ENCODE measurements at regions not wholly inside any gene's neighbourhood (a gene's known extent, or its start where the extent isn't known, plus 50 kb on each side); places are given as distances from the start of the nearest gene placed in this dataset.

DNA sequence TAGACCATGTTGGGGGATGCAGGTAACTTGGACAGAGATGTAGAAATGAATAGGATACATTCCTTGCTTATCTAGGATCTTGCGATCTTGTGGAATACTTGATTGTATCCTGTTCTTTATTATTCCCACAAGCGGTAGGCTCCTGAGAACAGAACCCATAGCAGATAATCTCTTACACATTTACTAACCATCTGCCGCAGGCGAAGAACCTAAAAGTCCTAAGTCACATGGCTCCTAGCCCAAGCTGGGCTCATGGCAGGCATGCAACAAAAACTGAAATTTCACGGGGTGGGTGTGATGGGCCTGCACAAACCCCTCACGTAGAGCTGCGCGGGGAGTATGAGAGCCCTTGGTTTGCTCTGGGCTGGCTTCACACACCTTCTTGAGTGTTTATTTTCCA lies 177.4 kb upstream of the NECTIN1 start:
- DNase-seq (ENCODE audit: low spot score), result no peak

- DNase-seq (ENCODE audit: low spot score), result no peak
These were observed 176.2 kb upstream of the NECTIN1 start for GRCh38 chr11:119905162-119905561.

- no peak for DNase-seq (ENCODE audit: low spot score)
These were observed 175.6 kb upstream of the NECTIN1 start for GRCh38 chr11:119904531-119905035.

DNA sequence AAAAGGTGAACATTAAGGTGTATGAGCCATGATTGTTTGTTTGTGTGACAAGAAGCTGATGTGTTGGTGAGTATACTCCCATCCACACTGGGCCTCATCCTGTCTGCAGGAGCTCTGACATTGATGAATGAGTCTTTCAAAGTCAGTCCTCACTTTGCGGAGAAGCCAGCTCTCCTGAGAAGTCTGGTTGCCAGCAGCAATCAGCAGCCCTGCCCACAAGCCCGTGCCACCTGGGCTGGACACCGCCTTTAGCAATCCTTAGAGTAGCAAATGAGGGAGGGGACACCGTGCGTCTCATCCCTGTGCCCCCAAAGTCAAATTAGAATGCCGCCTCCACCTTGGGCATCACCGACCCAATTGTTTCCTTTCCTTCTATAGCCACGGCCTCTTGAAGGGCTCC lies 174.8 kb upstream of the NECTIN1 start:
- no peak for DNase-seq (ENCODE audit: low spot score)

- no peak for DNase-seq (ENCODE audit: low spot score)
These were observed 174.4 kb upstream of the NECTIN1 start for GRCh38 chr11:119903389-119903788.

- DNase-seq (ENCODE audit: low spot score), result no peak
These were observed 173.7 kb upstream of the NECTIN1 start for GRCh38 chr11:119902656-119903231.

DNA sequence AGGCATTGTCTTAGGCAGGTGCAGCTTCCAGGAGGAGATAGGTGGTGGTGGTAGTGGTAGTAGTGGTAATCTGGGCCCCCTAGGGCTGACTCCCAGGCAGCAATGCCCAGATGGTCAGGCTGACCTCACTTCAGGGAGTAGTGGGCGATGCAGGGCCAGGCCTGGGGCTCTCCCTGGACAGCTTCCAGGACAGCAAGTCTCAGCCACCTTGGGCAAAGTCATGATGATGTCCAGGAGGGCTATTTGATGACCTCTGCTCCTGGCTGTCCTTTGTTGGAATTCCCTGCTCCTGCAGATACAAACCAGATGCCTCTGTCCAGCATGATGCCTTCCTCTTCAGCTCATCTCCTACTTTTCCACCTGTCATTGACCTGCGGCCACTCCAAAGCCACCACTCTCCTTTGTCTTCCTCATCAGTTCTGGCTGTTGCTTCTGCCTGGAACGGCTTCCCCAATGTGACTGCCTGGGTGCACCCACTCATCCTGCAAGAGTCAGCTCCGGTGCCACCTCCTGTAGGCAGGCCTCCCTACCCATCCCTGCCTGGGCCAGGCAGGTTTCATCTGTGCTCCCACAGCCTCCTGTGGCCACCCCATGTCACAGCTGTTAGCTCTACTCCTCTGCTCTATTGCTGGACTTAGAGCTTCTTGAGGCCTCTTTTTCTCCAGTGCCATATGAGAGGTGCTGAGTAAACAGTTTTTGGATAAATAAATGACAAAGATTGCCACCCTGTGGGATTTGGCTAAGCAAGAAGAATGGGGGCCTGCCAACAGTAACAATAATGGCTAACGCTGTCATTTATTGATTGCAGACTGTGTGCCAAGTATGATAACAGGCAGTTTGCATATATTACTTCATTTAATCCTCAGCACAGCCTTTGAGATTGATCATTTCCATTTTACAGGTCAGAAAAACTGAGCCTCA lies 172.9 kb upstream of the NECTIN1 start:
- DNase-seq (ENCODE audit: low spot score), result no peak

DNA sequence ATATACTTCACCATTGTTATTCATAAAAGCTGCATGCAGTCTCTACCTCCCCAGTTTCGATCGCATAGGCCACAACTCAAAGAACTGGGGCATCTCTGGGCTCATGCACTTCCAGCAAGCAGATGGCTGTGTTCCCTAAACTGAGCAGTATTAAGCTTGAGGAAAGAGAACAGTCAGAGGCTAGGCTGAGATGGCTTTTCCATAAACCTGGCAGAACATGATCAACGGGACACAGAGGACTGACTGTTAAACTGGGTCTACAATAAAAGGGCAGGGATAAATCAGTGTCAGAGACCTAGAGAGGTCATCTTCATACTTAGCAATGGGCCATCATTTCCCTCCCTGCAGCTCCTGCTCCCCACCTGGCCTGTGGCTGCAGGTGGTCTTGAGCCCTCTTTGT lies 171.0 kb upstream of the NECTIN1 start:
- no peak for DNase-seq (ENCODE audit: low spot score)

- no peak for DNase-seq (ENCODE audit: low spot score)
These were observed 168.6 kb upstream of the NECTIN1 start for GRCh38 chr11:119897576-119897975.

- DNase-seq (ENCODE audit: low spot score), result no peak
These were observed 168.0 kb upstream of the NECTIN1 start for GRCh38 chr11:119897046-119897440.

- no peak for DNase-seq (ENCODE audit: low spot score)
These were observed 167.5 kb upstream of the NECTIN1 start for GRCh38 chr11:119896387-119897045.

- DNase-seq (ENCODE audit: low spot score), result no peak
These were observed 167.0 kb upstream of the NECTIN1 start for GRCh38 chr11:119895981-119896380.

DNA sequence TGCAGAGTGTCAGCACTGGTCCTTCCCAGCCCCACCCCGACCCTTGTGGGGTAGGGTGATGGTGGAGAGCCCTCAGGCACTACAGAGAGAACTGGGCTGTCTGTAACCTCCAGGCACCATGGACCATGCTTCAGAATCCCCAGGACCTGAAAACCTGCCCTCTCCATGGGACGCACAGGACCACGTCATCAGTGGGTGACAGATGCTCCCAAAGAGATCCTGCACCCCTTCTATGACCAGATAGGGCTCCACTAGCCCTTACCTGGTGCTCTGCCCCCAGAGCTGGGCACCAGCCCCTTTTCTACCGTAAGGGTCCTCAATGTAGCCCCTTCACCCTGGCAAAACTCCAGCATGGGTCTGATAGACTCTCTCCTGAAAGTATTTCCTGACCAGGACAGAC lies 165.9 kb upstream of the NECTIN1 start:
- DNase-seq (ENCODE audit: low spot score), result no peak

DNA sequence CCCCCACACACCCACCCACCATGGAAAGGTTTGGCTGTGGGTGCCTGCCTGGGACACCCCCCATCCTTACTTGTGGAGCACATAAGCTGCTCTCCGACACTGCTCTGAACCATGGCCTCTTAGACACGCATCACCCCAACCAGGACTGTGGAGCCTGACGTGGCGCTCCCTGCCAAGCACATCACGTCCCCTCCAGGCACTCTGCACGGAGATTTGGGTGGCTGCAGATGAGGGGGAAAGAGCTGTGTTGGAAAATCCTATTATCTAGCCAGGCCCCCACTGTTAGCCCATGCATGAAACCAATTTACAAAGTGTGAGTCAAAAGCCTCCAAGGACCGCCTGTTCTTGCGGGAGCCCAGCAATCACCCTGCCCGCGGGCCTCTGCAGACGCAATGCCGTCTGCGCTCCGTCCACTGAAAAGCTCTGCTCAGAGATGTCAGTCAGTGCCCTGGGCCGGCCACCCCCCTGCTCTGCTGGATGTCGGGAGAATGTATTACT lies 163.4 kb upstream of the NECTIN1 start:
- DNase-seq (ENCODE audit: low spot score), result no peak

DNA sequence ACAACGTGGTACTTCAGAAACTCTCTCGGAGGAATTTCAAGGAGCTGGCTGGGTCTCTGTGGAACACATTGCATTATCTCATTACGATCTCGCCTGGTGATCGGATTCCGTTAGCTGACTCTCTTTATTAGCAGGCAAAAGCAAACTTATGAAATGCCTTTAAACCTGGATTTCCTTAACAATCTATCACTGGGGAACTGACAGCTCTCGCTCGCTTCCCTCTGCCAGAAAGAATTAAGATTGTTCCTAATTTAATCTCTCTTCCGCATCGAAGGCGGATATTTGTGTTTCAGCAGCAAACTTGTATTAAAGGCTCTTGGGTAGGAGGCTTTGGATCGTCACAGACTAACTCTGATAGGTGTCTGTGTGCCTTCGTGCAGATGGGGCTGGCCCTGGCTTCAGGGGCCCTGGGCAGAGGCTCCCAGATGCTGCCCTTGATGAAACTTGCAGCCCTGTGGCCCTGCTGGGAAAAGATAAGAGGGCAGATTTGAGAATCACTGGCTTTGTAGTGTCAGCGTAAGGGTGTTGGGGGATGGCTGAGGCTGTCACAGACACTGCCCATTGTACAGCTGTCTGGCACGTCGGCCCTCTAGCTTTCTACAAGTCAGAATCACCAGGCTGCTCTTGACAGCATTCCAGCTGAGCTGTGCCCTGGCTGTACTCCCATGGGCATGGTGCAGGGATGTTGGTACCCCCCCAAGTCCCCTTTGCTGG lies 162.2 kb upstream of the NECTIN1 start:
- no peak for DNase-seq (ENCODE audit: low spot score)

- DNase-seq (ENCODE audit: low spot score), result no peak
These were observed 161.5 kb upstream of the NECTIN1 start for GRCh38 chr11:119890466-119890865.

- no peak for DNase-seq (ENCODE audit: low spot score)
These were observed 160.8 kb upstream of the NECTIN1 start for GRCh38 chr11:119889728-119890280.

DNA sequence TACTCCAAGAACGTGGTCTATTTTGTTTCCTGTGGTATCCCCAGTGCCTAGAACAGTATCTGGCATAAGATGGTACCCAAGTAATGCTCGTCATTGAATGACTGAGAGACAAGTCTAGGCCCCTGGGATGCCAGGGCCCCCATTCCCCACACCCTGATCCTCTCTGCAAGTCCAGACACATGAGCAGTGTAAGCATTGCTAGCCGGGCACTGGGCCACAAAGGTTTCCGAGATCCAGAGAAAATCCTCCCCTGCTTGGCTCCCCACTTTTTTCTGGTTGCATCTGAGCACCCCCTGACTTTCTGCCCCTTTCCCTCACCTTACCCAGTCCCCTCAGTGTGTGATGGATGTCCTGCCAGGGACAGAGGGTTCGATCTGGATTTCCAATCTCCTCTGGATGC lies 160.1 kb upstream of the NECTIN1 start:
- no peak for DNase-seq (ENCODE audit: low spot score)

DNA sequence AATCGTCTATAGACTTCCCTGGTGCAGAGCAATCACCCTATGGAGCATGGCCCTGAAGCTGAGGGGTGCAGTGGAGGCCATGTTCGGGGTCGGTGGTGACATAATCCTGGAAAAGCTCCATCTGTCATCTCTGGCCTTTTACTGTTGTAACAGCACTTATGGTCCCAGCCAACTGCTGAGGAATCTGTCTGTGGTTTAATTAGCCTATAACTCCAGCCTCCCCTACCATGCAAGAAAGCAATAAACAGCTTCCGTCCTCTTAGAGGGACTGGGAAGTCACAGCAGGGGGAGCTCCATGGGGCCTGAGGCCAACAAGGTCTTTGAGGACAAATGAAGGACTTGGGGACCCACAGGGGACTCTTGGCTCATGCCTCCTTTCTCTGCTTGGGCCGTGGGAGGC lies 159.1 kb upstream of the NECTIN1 start:
- no peak for DNase-seq (ENCODE audit: low spot score)

GRCh38 chr11:119886667-119887230 lies 157.7 kb upstream of the NECTIN1 start:
- no peak for DNase-seq (ENCODE audit: low spot score)

Data from SK-N-DZ (cell line).